ENCODE measurements at regions not wholly inside any gene's neighbourhood (a gene's known extent, or its start where the extent isn't known, plus 50 kb on each side); places are given as distances from the start of the nearest gene placed in this dataset.
A peak's percentile ranks its signal among the peaks of the same experiment; 100 is the strongest.

GRCh38 chr3:180829409-180830405 lies 82.8 kb upstream of the FXR1 start:
- DNase-seq: no peak

GRCh38 chr3:180835501-180835900 lies 77.0 kb upstream of the FXR1 start:
- DNase-seq: no peak

GRCh38 chr3:180836766-180837165 lies 75.7 kb upstream of the FXR1 start:
- no peak for DNase-seq

- no peak for DNase-seq
Measured at GRCh38 chr3:180854887-180855286, 57.6 kb upstream of the FXR1 start.

- peak in 1 of 2 experiments; percentile 3 for DNase-seq
Measured at GRCh38 chr3:180855364-180855763, 57.1 kb upstream of the FXR1 start.

GRCh38 chr3:180855956-180856355 lies 56.5 kb upstream of the FXR1 start:
- no peak for DNase-seq

GRCh38 chr3:180860180-180860858 lies 52.2 kb upstream of the FXR1 start:
- no peak for DNase-seq
